ENCODE measurements at regions not wholly inside any gene's neighbourhood (a gene's known extent, or its start where the extent isn't known, plus 50 kb on each side); places are given as distances from the start of the nearest gene placed in this dataset.

GRCh38 chr12:127767656-127768055 lies 499.3 kb upstream of the TMEM132C start:
- TF ChIP-seq REST (IDR thresholded peaks at IDR 0.05; ENCODE audit: borderline replicate concordance): no peak
- TF ChIP-seq CTCF (IDR thresholded peaks at IDR 0.05; ENCODE audit: poor library complexity, severe bottlenecking): no peak
- TF ChIP-seq EP300 (conservative IDR thresholded peaks at IDR 0.05; ENCODE audit: poor library complexity, severe bottlenecking): no peak
- no peak for TF ChIP-seq EZH2 (IDR thresholded peaks at IDR 0.05; ENCODE audit: borderline replicate concordance, insufficient read depth, low read length, poor library complexity, severe bottlenecking)
- TF ChIP-seq TAF1 (IDR thresholded peaks at IDR 0.05; ENCODE audit: low read depth): no peak
- no peak for TF ChIP-seq POLR2AphosphoS5 (IDR thresholded peaks at IDR 0.05)
- TF ChIP-seq RAD21 (conservative IDR thresholded peaks at IDR 0.05): no peak
- no peak for TF ChIP-seq MXI1 (conservative IDR thresholded peaks at IDR 0.05; ENCODE audit: poor library complexity, severe bottlenecking)
